Thyroid gland (tissue), 4 donors: ENCODE measurements at regions not wholly inside any gene's neighbourhood (a gene's known extent, or its start where the extent isn't known, plus 50 kb on each side); places are given as distances from the start of the nearest gene placed in this dataset.

Experiments used
- CTCF ChIP-seq, 6 experiments: fragments of 200-600 bp in 3 of 6; fragments of 450-650 bp in 3 of 6; sonication (generic) in 3 of 6; IDR thresholded peaks; one replicate each; pipeline ENCODE4 v1.5.1; 2016 to 2019; ENCODE audit warnings: antibody characterized with exemption in 6 of 6, mild to moderate bottlenecking in 2 of 6, inconsistent platforms in 1 of 6, moderate library complexity in 1 of 6
- POLR2A ChIP-seq, 2 donors: fragments of 450-650 bp; IDR thresholded peaks; one replicate each; pipeline ENCODE4 v1.6.1; 2017; ENCODE audit warnings: antibody characterized with exemption in 2 of 2, mild to moderate bottlenecking in 2 of 2, moderate library complexity in 1 of 2

GRCh38 chr13:53327680-53328315, 299.2 kb downstream of the OLFM4 start:
- no peak for TF ChIP-seq CTCF (IDR thresholded peaks at IDR 0.05)
- no peak for TF ChIP-seq POLR2A (IDR thresholded peaks at IDR 0.05)
